Naive B cell (primary cell): ENCODE measurements at regions not wholly inside any gene's neighbourhood (a gene's known extent, or its start where the extent isn't known, plus 50 kb on each side); places are given as distances from the start of the nearest gene placed in this dataset.
A peak's percentile ranks its signal among the peaks of the same experiment; 100 is the strongest.

Experiments used
- ATAC-seq, 2 donors: fragments of 150-1000 bp; cut with Tn5 transposase; 2 replicates each; pipeline ENCODE4 v1.10.0; 2021; ENCODE audit warnings: low read depth in 2 of 2, mild to moderate bottlenecking in 2 of 2, moderate library complexity in 2 of 2
- DNase-seq: peaks from one replicate; pipeline ENCODE4 v3.0.0; 2022
- H3K27ac Mint-ChIP-seq, 6 donors: one replicate each; pipeline ENCODE4 v1.8.0; 2020 to 2022; ENCODE audit warnings: mild to moderate bottlenecking in 6 of 6, mixed read lengths in 6 of 6, moderate library complexity in 5 of 6, inconsistent platforms in 2 of 6
- H3K27me3 Mint-ChIP-seq, 3 donors: one replicate each; pipeline ENCODE4 v1.8.0; 2021 to 2022; ENCODE audit warnings: mixed read lengths in 3 of 3, mild to moderate bottlenecking in 1 of 3
- H3K36me3 Mint-ChIP-seq, 2 donors: one replicate each; pipeline ENCODE4 v1.8.0; 2020 to 2022; ENCODE audit warnings: mixed read lengths in 2 of 2, inconsistent platforms in 1 of 2, mild to moderate bottlenecking in 1 of 2
- H3K4me1 Mint-ChIP-seq, 3 donors: one replicate each; pipeline ENCODE4 v1.8.0; 2020 to 2022; ENCODE audit warnings: mixed read lengths in 3 of 3, inconsistent platforms in 1 of 3, mild to moderate bottlenecking in 1 of 3, moderate library complexity in 1 of 3
- H3K4me3 Mint-ChIP-seq, 8 donors: one replicate each; pipeline ENCODE4 v1.8.0; 2020 to 2022; ENCODE audit warnings: mild to moderate bottlenecking in 8 of 8, mixed read lengths in 8 of 8, moderate library complexity in 8 of 8, inconsistent platforms in 2 of 8
- H3K9me3 Mint-ChIP-seq, 7 donors: one replicate each; pipeline ENCODE4 v1.8.0; 2020 to 2022; ENCODE audit warnings: mixed read lengths in 7 of 7, mild to moderate bottlenecking in 5 of 7, inconsistent platforms in 2 of 7, moderate library complexity in 1 of 7

- Mint-ChIP-seq H3K9me3 (peaks cover 0 to 8% (median 3%) of the 10 kb centered on the region in 7 donors), H3K4me3 (no peak overlapping the region), H3K36me3 (no peaks in the 10 kb centered on the region), H3K27ac (no peak overlapping the region), H3K27me3 (no peaks in the 10 kb centered on the region), H3K4me1 (no peaks in the 10 kb centered on the region)
- DNase-seq, result no peak
- no peak for ATAC-seq
Measured at GRCh38 chr4:129415004-129415403, 319.1 kb downstream of the C4orf33 start.

GRCh38 chr4:129420637-129421036, 324.7 kb downstream of the C4orf33 start:
- DNase-seq (no peak), ATAC-seq (no peak)
- Mint-ChIP-seq H3K4me3 (no peak overlapping the region), H3K36me3 (no peaks in the 10 kb centered on the region), H3K4me1 (no peaks in the 10 kb centered on the region), H3K9me3 (peaks cover 0 to 8% (median 3%) of the 10 kb centered on the region in 7 donors), H3K27ac (no peak overlapping the region), H3K27me3 (no peaks in the 10 kb centered on the region)

GRCh38 chr4:129422277-129422676, 326.3 kb downstream of the C4orf33 start:
- no peak for ATAC-seq
- DNase-seq, result no peak
- no peaks in the 10 kb centered on the region for H3K4me1 Mint-ChIP-seq
- no peaks in the 10 kb centered on the region for H3K36me3 Mint-ChIP-seq
- no peak overlapping the region for H3K4me3 Mint-ChIP-seq
- peaks cover 0 to 6% (median 0%) of the 10 kb centered on the region in 7 donors for H3K9me3 Mint-ChIP-seq
- H3K27me3 Mint-ChIP-seq, result peaks cover 0 to 7% (median 3%) of the 10 kb centered on the region in 3 donors
- no peak overlapping the region for H3K27ac Mint-ChIP-seq

GRCh38 chr4:129428454-129428853, 332.5 kb downstream of the C4orf33 start:
- H3K27me3 Mint-ChIP-seq, result peaks cover 0 to 7% (median 3%) of the 10 kb centered on the region in 3 donors
- no peaks in the 10 kb centered on the region for H3K4me1 Mint-ChIP-seq
- no peak overlapping the region for H3K27ac Mint-ChIP-seq
- peaks cover 0 to 2% (median 0%) of the 10 kb centered on the region in 7 donors for H3K9me3 Mint-ChIP-seq
- H3K36me3 Mint-ChIP-seq, result no peaks in the 10 kb centered on the region
- ATAC-seq, result no peak
- DNase-seq, result no peak
- H3K4me3 Mint-ChIP-seq, result no peak overlapping the region

- Mint-ChIP-seq H3K36me3 (no peaks in the 10 kb centered on the region), H3K27ac (no peak overlapping the region), H3K9me3 (peaks cover 0 to under 1% (median 0%) of the 10 kb centered on the region in 7 donors), H3K4me1 (no peaks in the 10 kb centered on the region), H3K4me3 (no peak overlapping the region), H3K27me3 (peaks cover 0 to 7% (median 3%) of the 10 kb centered on the region in 3 donors)
- DNase-seq, result no peak
- ATAC-seq, result no peak
Measured at GRCh38 chr4:129429581-129430320, 333.8 kb downstream of the C4orf33 start.

- Mint-ChIP-seq H3K4me3 (no peak overlapping the region), H3K4me1 (no peaks in the 10 kb centered on the region), H3K9me3 (peaks cover 0 to 5% (median 0%) of the 10 kb centered on the region in 7 donors), H3K36me3 (no peaks in the 10 kb centered on the region), H3K27me3 (no peaks in the 10 kb centered on the region), H3K27ac (no peak overlapping the region)
- DNase-seq (no peak), ATAC-seq (no peak)
Measured at GRCh38 chr4:129437347-129437746, 341.4 kb downstream of the C4orf33 start.

GRCh38 chr4:129438456-129438981, 342.6 kb downstream of the C4orf33 start:
- Mint-ChIP-seq H3K27ac (no peak overlapping the region), H3K36me3 (no peaks in the 10 kb centered on the region), H3K9me3 (peaks cover 0 to 5% (median 0%) of the 10 kb centered on the region in 7 donors), H3K27me3 (no peaks in the 10 kb centered on the region), H3K4me1 (no peaks in the 10 kb centered on the region), H3K4me3 (no peak overlapping the region)
- ATAC-seq (no peak), DNase-seq (no peak)

GRCh38 chr4:129446074-129446473, 350.1 kb downstream of the C4orf33 start:
- no peak for ATAC-seq

GRCh38 chr4:129453524-129454200, 357.7 kb downstream of the C4orf33 start:
- H3K27me3 Mint-ChIP-seq, result no peaks in the 10 kb centered on the region
- H3K9me3 Mint-ChIP-seq, result peaks cover 0 to 9% (median 0%) of the 10 kb centered on the region in 7 donors
- H3K4me1 Mint-ChIP-seq, result no peaks in the 10 kb centered on the region
- H3K36me3 Mint-ChIP-seq, result no peaks in the 10 kb centered on the region
- DNase-seq (no peak), ATAC-seq (no peak)
- no peak overlapping the region for H3K27ac Mint-ChIP-seq
- no peak overlapping the region for H3K4me3 Mint-ChIP-seq

More at GRCh38 chr4:129446074-129446473, 350.1 kb downstream of the C4orf33 start:
- Mint-ChIP-seq H3K9me3 (peaks cover 0 to 5% (median 1%) of the 10 kb centered on the region in 7 donors), H3K36me3 (no peaks in the 10 kb centered on the region), H3K4me1 (no peaks in the 10 kb centered on the region), H3K27me3 (no peaks in the 10 kb centered on the region), H3K4me3 (no peak overlapping the region), H3K27ac (no peak overlapping the region)
- DNase-seq, result no peak

GRCh38 chr4:129455482-129455881, 359.5 kb downstream of the C4orf33 start:
- Mint-ChIP-seq H3K27ac (no peak overlapping the region), H3K4me3 (no peak overlapping the region), H3K4me1 (no peaks in the 10 kb centered on the region), H3K27me3 (no peaks in the 10 kb centered on the region), H3K9me3 (peaks cover 0 to 5% (median 0%) of the 10 kb centered on the region in 7 donors), H3K36me3 (no peaks in the 10 kb centered on the region)
- DNase-seq, result no peak
- no peak for ATAC-seq

GRCh38 chr4:129468624-129469023, 372.7 kb downstream of the C4orf33 start:
- no peak for DNase-seq
- Mint-ChIP-seq H3K36me3 (no peaks in the 10 kb centered on the region), H3K4me1 (no peaks in the 10 kb centered on the region), H3K4me3 (no peak overlapping the region), H3K27me3 (no peaks in the 10 kb centered on the region), H3K9me3 (peaks cover 0 to 8% (median 2%) of the 10 kb centered on the region in 7 donors), H3K27ac (no peak overlapping the region)
- no peak for ATAC-seq

- H3K4me1 Mint-ChIP-seq, result no peaks in the 10 kb centered on the region
- ATAC-seq, result no peak
- H3K27ac Mint-ChIP-seq, result peak overlapping the region in 3 of 6 donors; percentile 1 to 43 (median 17)
- no peak for DNase-seq
- H3K4me3 Mint-ChIP-seq, result no peak overlapping the region
- H3K9me3 Mint-ChIP-seq, result peaks cover 6 to 20% (median 8%) of the 10 kb centered on the region in 7 donors
- H3K36me3 Mint-ChIP-seq, result no peaks in the 10 kb centered on the region
- no peaks in the 10 kb centered on the region for H3K27me3 Mint-ChIP-seq
Measured at GRCh38 chr4:129474698-129475097, 378.7 kb downstream of the C4orf33 start.

- Mint-ChIP-seq H3K27ac (no peak overlapping the region), H3K4me3 (no peak overlapping the region), H3K27me3 (no peaks in the 10 kb centered on the region), H3K9me3 (peaks cover 0 to 4% (median under 1%) of the 10 kb centered on the region in 7 donors), H3K36me3 (no peaks in the 10 kb centered on the region), H3K4me1 (no peaks in the 10 kb centered on the region)
- DNase-seq (no peak), ATAC-seq (no peak)
Measured at GRCh38 chr4:129481107-129481506, 385.2 kb downstream of the C4orf33 start.

- no peaks in the 10 kb centered on the region for H3K36me3 Mint-ChIP-seq
- H3K4me1 Mint-ChIP-seq, result no peaks in the 10 kb centered on the region
- DNase-seq (no peak), ATAC-seq (no peak)
- peaks cover 0 to 6% (median 0%) of the 10 kb centered on the region in 7 donors for H3K9me3 Mint-ChIP-seq
- no peaks in the 10 kb centered on the region for H3K27me3 Mint-ChIP-seq
- H3K27ac Mint-ChIP-seq, result no peak overlapping the region
- H3K4me3 Mint-ChIP-seq, result no peak overlapping the region
Measured at GRCh38 chr4:129488427-129488826, 392.5 kb downstream of the C4orf33 start.
